HG02678 (cell line): ENCODE measurements at regions not wholly inside any gene's neighbourhood (a gene's known extent, or its start where the extent isn't known, plus 50 kb on each side); places are given as distances from the start of the nearest gene placed in this dataset.

ENCODE experiments used
- ATAC-seq: cut with Tn5 transposase; IDR thresholded peaks from one replicate; pipeline ENCODE4 v1.9.1; 2021; ENCODE audit warnings: mild to moderate bottlenecking, moderate library complexity; ENCODE audit not compliant: unreplicated experiment

DNA sequence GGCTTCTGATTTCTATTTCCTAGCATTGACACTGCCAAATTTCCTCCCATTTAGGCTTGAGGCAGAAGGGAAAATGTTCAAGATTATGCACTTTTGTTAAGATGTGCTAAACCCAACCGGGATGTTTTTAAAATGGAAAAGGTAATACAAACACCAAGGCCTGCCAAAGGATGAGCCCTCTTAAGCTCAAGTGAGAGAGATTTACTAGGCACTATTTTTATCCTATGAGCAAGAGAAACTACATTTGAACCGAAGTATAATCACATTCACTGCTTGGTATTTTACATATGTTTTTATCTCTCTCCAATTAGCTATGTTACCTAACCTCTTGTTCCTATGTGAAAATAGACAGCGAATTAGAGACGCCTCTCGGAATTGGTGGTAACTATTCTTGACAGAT, 295.8 kb downstream of the GABRB3 start:
- ATAC-seq, result no peak

GRCh38 chr15:26475554-26475953, 297.3 kb downstream of the GABRB3 start:
- ATAC-seq, result no peak

DNA sequence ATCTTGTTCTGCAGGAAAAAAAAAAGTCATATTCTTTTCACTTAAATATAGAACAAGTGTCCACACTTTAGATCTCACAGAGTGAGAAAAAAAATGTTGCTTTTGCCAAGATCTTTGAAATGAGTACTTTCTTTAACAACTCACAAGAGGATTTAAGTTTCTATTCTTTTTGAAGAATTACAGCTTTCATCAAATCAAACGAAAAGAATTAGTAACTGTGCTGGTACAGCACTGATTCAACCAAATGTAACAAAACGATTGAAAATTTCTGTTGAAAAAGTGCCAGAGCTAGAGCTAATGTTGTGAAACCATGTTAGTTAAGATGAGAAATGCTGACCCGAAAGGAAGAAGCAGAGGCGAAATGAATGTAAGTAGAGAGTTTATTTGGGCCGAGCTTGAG, 300.2 kb downstream of the GABRB3 start:
- ATAC-seq, result no peak

DNA sequence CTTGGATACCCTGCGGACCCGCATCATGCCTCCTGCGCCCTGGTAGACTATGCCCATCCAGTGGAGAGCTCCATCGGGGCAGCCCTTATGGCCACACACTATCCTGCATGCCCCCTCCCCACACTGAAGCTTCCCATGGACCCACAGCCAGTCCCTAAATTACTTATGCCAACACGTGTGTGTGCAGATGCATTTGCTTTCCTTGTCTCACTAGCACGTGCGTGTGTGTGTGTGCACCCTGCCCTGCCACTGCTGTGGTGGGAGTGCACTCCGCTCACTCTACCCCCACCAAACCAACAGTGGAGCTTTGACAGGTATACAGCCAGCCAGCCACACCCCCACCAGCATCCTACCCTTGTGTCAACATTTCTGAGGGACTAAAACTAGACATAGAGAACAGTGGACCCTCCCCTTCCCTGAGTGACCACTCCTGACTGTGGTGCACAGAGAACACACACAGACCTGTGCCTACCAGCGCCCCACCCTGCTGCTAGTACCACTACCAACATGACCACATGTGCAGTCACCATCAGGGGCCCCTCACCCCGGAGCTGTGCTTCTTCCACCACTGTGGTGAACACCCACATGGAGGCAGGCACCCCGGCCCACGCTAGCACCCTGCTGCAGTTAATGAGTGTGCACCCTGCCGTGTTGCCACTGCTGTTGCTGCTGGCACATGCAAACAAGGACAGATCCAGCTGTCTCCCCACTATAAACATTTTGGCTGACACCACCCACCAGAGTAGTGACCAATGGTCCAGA, 310.8 kb downstream of the GABRB3 start:
- ATAC-seq, result no peak

GRCh38 chr15:26460165-26460564, 312.7 kb downstream of the GABRB3 start:
- no peak for ATAC-seq

DNA sequence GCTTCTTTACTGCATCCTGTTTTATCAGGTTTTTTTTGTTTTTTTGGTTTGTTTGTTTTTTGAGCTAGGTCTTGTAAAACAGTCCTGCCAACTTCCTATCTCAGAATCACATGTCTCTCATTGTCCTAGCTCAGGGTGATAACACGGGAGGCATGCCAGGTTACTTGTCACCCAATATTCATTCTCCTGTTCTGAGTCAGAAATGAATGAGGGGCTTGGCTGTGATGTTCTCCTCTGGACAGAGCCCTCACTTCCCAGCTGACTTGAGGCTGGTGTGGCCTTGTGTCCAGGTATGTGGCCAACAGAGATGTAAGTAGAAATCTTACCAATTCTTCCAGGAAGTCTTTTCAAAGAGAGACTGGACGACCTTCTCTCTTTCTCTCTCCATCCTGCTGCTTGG, 317.0 kb downstream of the GABRB3 start:
- ATAC-seq, result no peak

GRCh38 chr15:26453914-26454313, 319.0 kb downstream of the GABRB3 start:
- ATAC-seq, result no peak

DNA sequence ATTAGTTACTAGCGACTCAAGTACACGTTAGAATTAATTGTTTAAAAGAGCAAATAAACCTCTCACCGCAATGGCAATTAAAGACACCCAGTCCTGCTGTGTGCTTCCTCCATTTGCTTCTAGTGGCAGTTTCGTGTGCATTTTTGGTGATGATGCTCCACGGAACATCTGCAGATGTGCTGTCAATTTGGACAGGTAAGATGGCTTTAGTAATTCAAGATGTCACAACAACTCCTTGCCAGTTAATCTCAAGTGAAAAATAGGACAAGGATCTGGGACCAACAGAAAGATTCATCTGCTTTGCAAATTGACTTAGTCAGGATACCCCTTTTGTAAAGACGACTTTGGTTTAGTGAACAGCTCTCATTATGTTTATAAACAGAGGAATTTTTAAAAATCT, 320.9 kb downstream of the GABRB3 start:
- ATAC-seq, result no peak

GRCh38 chr15:26449291-26449690, 323.6 kb downstream of the GABRB3 start:
- no peak for ATAC-seq

- ATAC-seq, result no peak
Measured at GRCh38 chr15:26443321-26443720, 329.5 kb downstream of the GABRB3 start.

DNA sequence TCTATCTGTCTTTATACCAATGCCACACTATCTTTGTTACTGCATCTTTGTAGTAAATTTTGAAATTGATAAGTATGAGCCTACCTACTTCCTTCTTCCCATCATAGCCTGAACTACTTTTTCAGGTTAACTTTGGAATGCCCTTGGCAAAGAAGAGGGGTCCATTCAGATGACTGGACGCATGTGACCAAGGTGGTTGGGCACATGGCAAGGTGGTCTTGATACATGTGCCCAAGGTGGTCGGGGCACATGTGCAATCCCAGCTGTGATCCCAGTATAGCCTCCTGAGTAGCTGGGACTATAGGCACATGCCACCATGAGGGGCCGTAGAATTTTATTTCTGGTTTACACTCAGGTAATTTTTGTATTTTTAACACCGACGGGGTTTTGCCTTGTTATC, 330.2 kb downstream of the GABRB3 start:
- ATAC-seq, result no peak

DNA sequence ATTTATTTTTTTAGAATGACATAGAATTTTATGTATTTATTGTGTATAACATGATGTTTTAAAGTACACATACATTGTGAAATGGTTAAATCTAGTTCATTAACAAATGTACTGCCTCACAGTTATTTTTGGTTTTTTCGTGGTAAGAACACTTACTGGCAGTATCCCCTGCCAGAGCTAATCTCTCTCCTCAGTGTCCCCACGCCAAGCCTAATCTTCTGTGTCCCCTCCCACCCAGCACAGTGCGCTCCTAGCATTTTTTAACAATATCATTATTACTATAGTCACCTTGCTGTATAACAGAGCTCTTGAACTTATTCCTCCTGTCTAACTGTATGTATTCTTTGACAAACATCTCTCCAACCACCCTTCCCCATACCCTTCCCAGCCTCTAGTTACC, 333.2 kb downstream of the GABRB3 start:
- no peak for ATAC-seq

DNA sequence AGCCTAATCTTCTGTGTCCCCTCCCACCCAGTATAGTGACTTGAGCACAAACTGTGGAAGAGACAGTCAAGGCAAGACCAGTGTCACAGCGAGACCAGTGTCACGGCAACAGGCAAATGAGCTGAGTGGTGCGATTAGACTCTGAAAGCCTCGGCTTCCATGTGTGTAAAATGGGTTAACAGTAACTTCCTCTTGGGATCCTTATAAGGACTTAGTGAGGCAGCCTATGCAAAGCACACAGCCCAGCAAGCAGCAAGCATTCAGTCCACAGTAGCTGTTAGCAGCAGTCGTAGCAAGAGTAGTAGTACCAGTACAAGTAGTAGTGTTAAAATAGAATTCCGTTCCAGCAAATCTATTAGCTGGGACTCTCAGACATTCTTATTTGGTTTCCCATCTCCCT, 334.1 kb downstream of the GABRB3 start:
- no peak for ATAC-seq

DNA sequence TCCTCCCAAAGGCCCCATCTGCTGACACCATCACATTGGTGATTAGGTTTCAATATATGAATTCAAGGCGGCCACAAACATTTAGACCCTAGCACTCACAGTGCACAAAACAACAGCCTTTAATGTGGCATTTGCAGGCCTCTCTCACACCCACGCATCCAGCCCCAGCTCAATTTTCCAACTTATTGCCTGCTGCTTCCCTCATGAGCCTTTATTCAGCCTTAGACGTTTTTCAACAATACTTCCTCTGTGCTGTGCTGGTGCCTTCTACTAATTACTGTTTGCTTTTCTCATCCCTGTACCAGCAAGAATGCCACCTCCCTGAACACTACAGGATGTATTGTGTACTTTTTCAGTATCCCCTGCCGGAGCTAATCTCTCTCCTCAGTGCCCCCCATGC, 334.6 kb downstream of the GABRB3 start:
- no peak for ATAC-seq

- ATAC-seq, result no peak
Measured at GRCh38 chr15:26433818-26434217, 339.0 kb downstream of the GABRB3 start.

DNA sequence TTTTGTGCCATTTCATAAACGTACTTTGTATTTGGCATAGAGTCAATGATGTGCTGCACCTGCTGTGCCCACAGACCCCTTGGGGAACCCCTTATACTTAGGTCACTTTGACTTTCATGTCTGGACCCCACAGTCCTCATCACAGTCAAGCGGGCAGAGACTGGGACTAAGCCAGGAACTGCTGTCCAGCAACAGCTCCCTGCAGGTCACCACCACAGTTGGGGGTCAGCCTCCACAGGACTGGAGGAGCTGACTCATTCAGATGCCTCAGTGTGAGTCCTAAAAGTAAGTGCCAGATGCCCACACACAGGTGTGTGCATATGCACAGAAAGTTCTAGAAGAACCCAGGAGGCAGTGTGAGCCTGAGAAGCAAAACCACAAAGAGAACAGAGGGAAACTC, 339.8 kb downstream of the GABRB3 start:
- no peak for ATAC-seq

GRCh38 chr15:26421065-26421464, 351.8 kb downstream of the GABRB3 start:
- ATAC-seq, result no peak

DNA sequence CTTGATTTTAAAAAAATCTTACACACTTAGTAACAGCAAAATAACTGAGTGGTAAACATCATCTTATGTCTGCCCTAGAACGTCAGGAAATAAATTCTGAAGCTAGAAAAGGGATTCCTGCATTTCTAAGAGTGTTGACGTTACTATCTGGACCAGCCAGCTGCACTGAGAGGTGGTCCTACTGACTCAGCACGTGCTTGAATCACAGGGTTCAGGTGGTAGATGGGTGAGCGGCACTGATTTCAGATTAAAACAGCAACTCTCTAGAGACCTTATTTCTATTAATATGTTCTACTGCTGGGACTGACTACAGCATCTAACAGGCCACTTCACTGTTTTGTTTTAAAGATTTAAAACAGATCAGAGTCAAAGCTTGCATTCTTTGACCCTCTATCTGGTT, 377.2 kb downstream of the GABRB3 start:
- ATAC-seq, result no peak

DNA sequence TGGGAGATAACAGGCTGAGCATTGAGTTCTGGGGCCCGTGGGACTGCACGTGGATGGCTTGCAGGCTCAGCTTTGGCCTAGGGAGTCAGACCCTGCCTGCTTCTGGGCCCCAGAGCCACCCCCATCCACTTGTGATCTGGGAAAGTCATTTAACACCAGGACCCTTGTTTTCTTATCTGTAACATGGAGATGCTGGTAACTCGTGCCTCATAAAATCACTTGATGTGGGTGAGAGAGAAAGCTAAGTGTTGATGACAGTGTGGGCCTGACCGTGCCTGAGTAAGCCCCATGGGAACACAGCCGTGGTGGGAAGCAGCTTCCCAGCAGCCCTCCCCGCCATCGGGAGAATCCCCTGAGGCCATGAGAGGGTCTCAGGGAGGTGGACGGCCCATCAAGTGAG, 378.1 kb downstream of the GABRB3 start:
- ATAC-seq, result no peak

DNA sequence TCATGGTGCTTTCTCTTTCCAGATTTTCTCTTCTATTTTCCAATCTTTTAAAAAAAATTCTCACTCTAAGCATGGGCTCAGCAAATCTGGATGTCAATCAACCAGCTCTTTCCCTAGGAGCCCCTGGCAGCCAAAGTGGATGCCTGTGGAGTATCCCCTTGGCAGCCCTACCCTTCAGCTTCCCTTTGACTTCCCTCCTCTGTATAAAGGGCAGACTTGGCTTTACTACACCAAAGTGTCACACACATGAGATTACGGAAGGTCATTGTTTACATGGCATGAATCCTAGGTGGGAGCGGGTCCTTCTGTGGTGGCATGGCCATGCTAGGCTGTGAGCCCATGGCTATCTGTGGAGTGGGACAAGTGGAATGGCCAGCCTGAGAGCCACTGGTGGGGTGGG, 379.9 kb downstream of the GABRB3 start:
- no peak for ATAC-seq

DNA sequence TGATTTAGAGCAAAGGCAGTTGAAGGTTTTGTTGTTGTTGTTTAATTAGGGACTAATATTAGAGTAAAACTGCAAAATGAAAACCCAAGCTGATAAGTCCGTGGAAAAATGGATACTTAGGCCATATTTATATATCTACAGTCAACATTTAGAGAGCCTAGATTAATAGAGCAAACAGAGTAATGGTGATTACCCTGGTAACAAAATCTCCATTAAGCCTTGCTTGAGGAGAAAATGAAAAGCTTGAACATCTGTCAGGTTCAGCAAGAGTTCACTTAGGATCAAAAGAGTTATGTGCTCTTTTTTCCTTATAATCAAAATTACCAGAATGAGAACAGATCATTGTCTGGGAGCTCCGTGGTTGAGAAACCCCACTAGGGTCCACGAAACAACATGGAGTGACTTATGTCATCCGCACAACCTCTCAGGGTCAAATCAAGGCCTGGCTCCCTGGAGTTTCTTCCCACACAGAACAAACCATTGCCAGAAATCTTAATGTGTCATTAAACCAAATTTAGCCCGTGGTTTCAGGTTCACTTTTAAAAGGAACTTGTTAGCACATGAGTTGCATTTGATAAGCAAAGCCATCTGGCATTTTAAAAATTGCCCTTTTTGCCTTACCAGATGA, 381.2 kb downstream of the GABRB3 start:
- no peak for ATAC-seq

- ATAC-seq, result no peak
Measured at GRCh38 chr15:26382444-26383072, 390.3 kb downstream of the GABRB3 start.
